HCT116 (cell line): ENCODE measurements at regions not wholly inside any gene's neighbourhood (a gene's known extent, or its start where the extent isn't known, plus 50 kb on each side); places are given as distances from the start of the nearest gene placed in this dataset.
"Not testable (repeated sequence)": the region's sequence is repeated elsewhere in the genome, so short reads cannot be mapped to it uniquely, and the experiment has no call there.

ENCODE experiments used
- ATAC-seq: fragments of 200-7000 bp; cut with Tn5 transposase; 2 replicates; pipeline ENCODE4 v1.9.1; 2020; ENCODE audit warnings: mild to moderate bottlenecking, moderate library complexity
- BruUV-seq: library from RNA; stranded (reverse); fragments of 400-500 nt; replicated peaks from 2 replicates; lab custom pipeline; 2021; lab: Mats Ljungman, UMichigan
- CTCF ChIA-PET: fragments of 300-600 bp; sonication (Branson Sonifier 250); formaldehyde crosslinking; loops from one replicate; lab custom pipeline; 2021; ENCODE audit warnings: antibody characterized with exemption; lab: Charles Lee
- POLR2A ChIA-PET: fragments of 300-600, 350-600 bp; sonication (Branson Sonifier 250); formaldehyde crosslinking; loops from one replicate; lab custom pipeline; 2021; ENCODE audit warnings: antibody characterized with exemption; lab: Charles Lee
- RAD21 ChIA-PET, 2 experiments: fragments of 300-600 bp; sonication (Branson Sonifier 250); formaldehyde crosslinking; loops; one replicate each; lab custom pipeline; 2023; ENCODE audit warnings: low total read pairs in 2 of 2; ENCODE audit not compliant: uncharacterized antibody in 2 of 2, unreplicated experiment in 2 of 2, low non-redundant PET in 1 of 2; lab: Charles Lee
- DNase-seq: peaks from one replicate; pipeline ENCODE4 v3.0.0-alpha.2; 2010; ENCODE audit warnings: low read depth, low spot score
- H2AFZ ChIP-seq: fragments of 200-600 bp; shearing (Covaris generic), sonication (generic); 2 replicates; pipeline ENCODE4 v1.6.1; 2017; ENCODE audit warnings: low read depth, mixed run types, mixed read lengths, antibody characterized with exemption, low read length; ENCODE audit not compliant: poor library complexity, severe bottlenecking
- H3K27ac ChIP-seq: 2 replicates; pipeline ENCODE4 v1.5.1; 2012; ENCODE audit warnings: low read depth, low read length
- H3K27me3 ChIP-seq: fragments of 200-600 bp; sonication (generic); 2 replicates; pipeline ENCODE4 v1.6.1; 2016; ENCODE audit warnings: mixed run types, low read length, mixed read lengths; ENCODE audit not compliant: insufficient read depth
- H3K36me3 ChIP-seq, 2 experiments: fragments of 200-500 bp in 1 of 2; fragments of 200-600 bp in 1 of 2; sonication (Bioruptor generic) in 1 of 2; sonication (generic) in 1 of 2; 2 replicates each; pipeline versions ENCODE4 v1.5.1 to v1.6.1; 2014 to 2016; ENCODE audit warnings: low read length in 2 of 2, inconsistent platforms in 1 of 2, mixed read lengths in 1 of 2, mixed run types in 1 of 2; ENCODE audit not compliant: insufficient read depth in 2 of 2, control insufficient read depth in 1 of 2
- H3K4me1 ChIP-seq, 2 experiments: fragments of 200-600 bp in 1 of 2; sonication (generic) in 1 of 2; 2 replicates each; pipeline versions ENCODE4 v1.5.1 to v1.6.1; 2012 to 2017; ENCODE audit warnings: low read length in 2 of 2, inconsistent platforms in 1 of 2, mild to moderate bottlenecking in 1 of 2, mixed read lengths in 1 of 2, mixed run types in 1 of 2, moderate library complexity in 1 of 2; ENCODE audit not compliant: insufficient read depth in 2 of 2, control insufficient read depth in 1 of 2
- H3K4me2 ChIP-seq: fragments of 200-600 bp; sonication (generic); 2 replicates; pipeline ENCODE4 v1.6.1; 2017; ENCODE audit warnings: mixed run types, low read length, mixed read lengths
- H3K4me3 ChIP-seq, 2 experiments: fragments of 200-600 bp in 1 of 2; sonication (generic) in 1 of 2; replicated peaks in 1 of 2; 2 replicates each; pipeline ENCODE4 v1.5.1; 2011 to 2016; ENCODE audit warnings: low read length in 2 of 2, control low read depth in 1 of 2, low read depth in 1 of 2, mild to moderate bottlenecking in 1 of 2, mixed read lengths in 1 of 2, mixed run types in 1 of 2
- H3K79me2 ChIP-seq: fragments of 200-600 bp; sonication (generic); 2 replicates; pipeline ENCODE4 v1.6.1; 2017; ENCODE audit warnings: mild to moderate bottlenecking, mixed run types, low read length, moderate library complexity, mixed read lengths; ENCODE audit not compliant: insufficient read depth
- H3K9ac ChIP-seq: fragments of 200-600 bp; sonication (generic); 2 replicates; pipeline ENCODE4 v1.6.1; 2016; ENCODE audit warnings: low read length, mixed read lengths
- H3K9me2 ChIP-seq: fragments of 200-600 bp; sonication (generic), shearing (Covaris generic); 2 replicates; pipeline ENCODE4 v1.6.1; 2017; ENCODE audit warnings: mixed run types, mild to moderate bottlenecking, moderate library complexity; ENCODE audit not compliant: insufficient read depth
- H3K9me3 ChIP-seq, 2 experiments: fragments of 200-500 bp in 1 of 2; fragments of 200-600 bp in 1 of 2; sonication (Bioruptor generic) in 1 of 2; sonication (generic) in 1 of 2; 2 replicates each; pipeline ENCODE4 v1.6.1; 2014 to 2017; ENCODE audit warnings: low read length in 2 of 2, mixed read lengths in 2 of 2, inconsistent platforms in 1 of 2, low read depth in 1 of 2, mild to moderate bottlenecking in 1 of 2, mixed run types in 1 of 2, moderate library complexity in 1 of 2; ENCODE audit not compliant: control insufficient read depth in 1 of 2, insufficient read depth in 1 of 2
- H4K20me1 ChIP-seq: fragments of 200-600 bp; sonication (generic), shearing (Covaris generic); 2 replicates; pipeline ENCODE4 v1.6.1; 2017; ENCODE audit warnings: mixed run types, mild to moderate bottlenecking, moderate library complexity; ENCODE audit not compliant: insufficient read depth
- CBX3 ChIP-seq: IDR thresholded peaks from 2 replicates; pipeline ENCODE4 v1.6.1; 2012; ENCODE audit warnings: low read depth
- ELF1 ChIP-seq: IDR thresholded peaks from 2 replicates; pipeline ENCODE4 v1.6.1; 2012; ENCODE audit warnings: low read depth, borderline replicate concordance
- EZH2phosphoT487 ChIP-seq: fragments of 200-600 bp; IDR thresholded peaks from 2 replicates; pipeline ENCODE4 v1.6.1; 2018; ENCODE audit warnings: antibody characterized with exemption, borderline replicate concordance
- POLR2A ChIP-seq: IDR thresholded peaks from 2 replicates; pipeline ENCODE4 v1.7.0; 2011; ENCODE audit warnings: borderline replicate concordance; ENCODE audit not compliant: insufficient read depth, insufficient read length; ENCODE audit errors: extremely low read depth
- RAD21 ChIP-seq: IDR thresholded peaks from 2 replicates; pipeline ENCODE4 v1.6.1; 2012; ENCODE audit warnings: low read depth, mild to moderate bottlenecking
- REST ChIP-seq: IDR thresholded peaks from 2 replicates; pipeline ENCODE4 v1.6.1; 2012; ENCODE audit warnings: low read depth
- SIN3A ChIP-seq: IDR thresholded peaks from 2 replicates; pipeline ENCODE4 v1.6.1; 2012; ENCODE audit warnings: low read depth
- SRF ChIP-seq: IDR thresholded peaks from 2 replicates; pipeline ENCODE4 v1.6.1; 2012; ENCODE audit warnings: low read depth
- TCF7L2 ChIP-seq: IDR thresholded peaks from 2 replicates; pipeline ENCODE4 v1.7.0; 2011; ENCODE audit warnings: borderline replicate concordance, inconsistent platforms; ENCODE audit not compliant: insufficient read depth, insufficient read length; ENCODE audit errors: extremely low read depth
- YY1 ChIP-seq: IDR thresholded peaks from 2 replicates; pipeline ENCODE4 v1.6.1; 2011; ENCODE audit warnings: low read length, low read depth, moderate library complexity, mild to moderate bottlenecking; ENCODE audit not compliant: insufficient replicate concordance; ENCODE audit errors: extremely low read depth
- ZFX ChIP-seq: fragments of 450-650 bp; IDR thresholded peaks from 2 replicates; pipeline ENCODE4 v1.6.1; 2017
- ZNF274 ChIP-seq: fragments of 200-500 bp; sonication (Bioruptor generic); IDR thresholded peaks from 2 replicates; pipeline ENCODE4 v1.6.1; 2014; ENCODE audit warnings: mild to moderate bottlenecking, low read depth, low read length, inconsistent platforms
- intact Hi-C: fragments of 100-400 bp; cut with micrococcal nuclease; formaldehyde crosslinking; loops from 2 replicates; pipeline ENCODE4 v1.10.0; 2022

DNA sequence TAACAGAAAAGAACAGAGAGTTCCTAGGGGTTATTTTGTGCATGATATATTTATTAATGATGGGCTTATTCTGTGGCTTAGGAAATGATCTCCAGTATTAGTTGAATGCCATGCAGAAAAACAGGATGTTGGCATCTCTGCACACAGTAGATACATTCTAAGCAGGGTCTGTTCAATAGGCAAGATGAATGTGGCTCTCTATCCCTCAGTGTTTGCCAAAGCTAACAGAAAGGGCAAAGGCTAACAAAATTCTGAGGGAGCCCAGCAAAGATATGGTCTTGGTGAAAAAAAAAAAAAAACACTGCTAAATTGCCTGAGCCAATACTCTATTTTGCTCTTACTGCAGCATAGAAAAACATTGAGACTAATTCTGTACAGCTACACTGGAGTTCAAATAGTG, 1095.8 kb downstream of the UQCRFS1 start (continued):
- TF ChIP-seq REST, result no peak
- no peak for TF ChIP-seq SIN3A
- no peak for TF ChIP-seq SRF
- no peak for TF ChIP-seq RAD21

GRCh38 chr19:28116379-28116778, 1096.6 kb downstream of the UQCRFS1 start:
- intact Hi-C loops, H3K9ac ChIP-seq, H3K36me3 ChIP-seq, H2AFZ ChIP-seq, H3K27ac ChIP-seq, H3K4me2 ChIP-seq, H3K4me1 ChIP-seq, H3K4me3 ChIP-seq, POLR2A ChIA-PET, H3K27me3 ChIP-seq, DNase-seq, H3K79me2 ChIP-seq, BruUV-seq, RAD21 ChIA-PET, CTCF ChIA-PET, H3K9me2 ChIP-seq, H4K20me1 ChIP-seq, ATAC-seq: not testable (repeated sequence)
- peaks cover 14 to 38% of the 10 kb centered on the region in 2 experiments; a peak in 2 of 4 replicates for H3K9me3 ChIP-seq

- CTCF ChIA-PET, result no interaction called here
- Histone ChIP-seq H3K4me2 (no peak overlapping the region), H3K27ac (no peak overlapping the region), H3K9me3 (peaks cover 20 to 40% of the 10 kb centered on the region in 2 experiments; a peak in 2 of 4 replicates), H3K9me2 (no peaks in the 10 kb centered on the region), H3K27me3 (no peaks in the 10 kb centered on the region), H4K20me1 (no peaks in the 10 kb centered on the region), H2AFZ (no peak overlapping the region), H3K36me3 (no peaks in the 10 kb centered on the region), H3K79me2 (no peaks in the 10 kb centered on the region), H3K4me3 (no peak overlapping the region), H3K4me1 (no peaks in the 10 kb centered on the region), H3K9ac (no peak overlapping the region)
- ATAC-seq (no peak), DNase-seq (no peak)
- intact Hi-C loops, result no loop called here
- TF ChIP-seq TCF7L2, result no peak
- TF ChIP-seq POLR2A, result no peak
- no peak for TF ChIP-seq CBX3
- TF ChIP-seq YY1, result no peak
- TF ChIP-seq ZNF274, result no peak
- TF ChIP-seq SRF, result no peak
- TF ChIP-seq EZH2phosphoT487, result no peak
- TF ChIP-seq ELF1, result no peak
- no peak for TF ChIP-seq REST
- no peak for TF ChIP-seq ZFX
- no TSS peak for BruUV-seq
- RAD21 ChIA-PET, result no interaction called here
- POLR2A ChIA-PET, result no interaction called here
Observed at GRCh38 chr19:28103921-28104320, 1109.0 kb downstream of the UQCRFS1 start.
